IMR-90 (cell line): ENCODE measurements at regions not wholly inside any gene's neighbourhood (a gene's known extent, or its start where the extent isn't known, plus 50 kb on each side); places are given as distances from the start of the nearest gene placed in this dataset.

Experiments
- ATAC-seq: fragments of 200-7000 bp; cut with Tn5 transposase; 2 replicates; pipeline ENCODE4 v1.9.1; 2020; ENCODE audit warnings: low read depth, mild to moderate bottlenecking, moderate library complexity
- BruUV-seq: library from RNA; stranded (reverse); fragments of 400-500 nt; replicated peaks from 2 replicates; lab custom pipeline; 2021; lab: Mats Ljungman, UMichigan
- CTCF ChIA-PET: fragments of 300-600 bp; formaldehyde crosslinking; extraction: SDS; loops from one replicate; lab custom pipeline; 2021; ENCODE audit warnings: antibody characterized with exemption; lab: Yijun Ruan, JAX
- POLR2A ChIA-PET: fragments of 300-600 bp; sonication (Branson Sonifier 250); formaldehyde crosslinking; loops from one replicate; lab custom pipeline; 2022; ENCODE audit warnings: antibody characterized with exemption; ENCODE audit not compliant: unreplicated experiment; lab: Charles Lee
- DNase-seq: peaks from one replicate; pipeline ENCODE4 v3.0.0; 2013
- H2AFZ ChIP-seq: replicated peaks from 2 replicates; pipeline ENCODE3; 2013; ENCODE audit warnings: low read length, mild to moderate bottlenecking; ENCODE audit not compliant: poor library complexity
- H2AK5ac ChIP-seq: 2 replicates; pipeline ENCODE4 v1.6.1; 2013; ENCODE audit warnings: low read depth, low read length, inconsistent platforms
- H2AK9ac ChIP-seq: replicated peaks from 2 replicates; pipeline ENCODE3; 2013; ENCODE audit warnings: mild to moderate bottlenecking, low read depth, low read length, moderate library complexity; ENCODE audit not compliant: poor library complexity
- H2BK120ac ChIP-seq: 2 replicates; pipeline ENCODE4 v1.6.1; 2013; ENCODE audit warnings: low read depth, low read length, inconsistent platforms
- H2BK15ac ChIP-seq: 3 replicates; pipeline ENCODE4 v1.6.1; 2013; ENCODE audit warnings: low read depth, low read length, inconsistent platforms
- H2BK20ac ChIP-seq: 2 replicates; pipeline ENCODE4 v1.6.1; 2013; ENCODE audit warnings: low read depth, mild to moderate bottlenecking, inconsistent platforms, low read length, moderate library complexity
- H2BK5ac ChIP-seq: 2 replicates; pipeline ENCODE4 v1.6.1; 2013; ENCODE audit warnings: mild to moderate bottlenecking, low read depth, low read length, inconsistent platforms; ENCODE audit not compliant: poor library complexity, severe bottlenecking
- H3K14ac ChIP-seq: replicated peaks from 2 replicates; pipeline ENCODE4 v1.6.1; 2013; ENCODE audit warnings: low read depth, low read length, inconsistent platforms
- H3K18ac ChIP-seq: 2 replicates; pipeline ENCODE4 v1.6.1; 2013; ENCODE audit warnings: low read depth, low read length, control low read depth
- H3K23ac ChIP-seq: 2 replicates; pipeline ENCODE4 v1.6.1; 2013; ENCODE audit warnings: low read depth, low read length, inconsistent platforms
- H3K27ac ChIP-seq: 2 replicates; pipeline ENCODE4 v1.5.1; 2013; ENCODE audit warnings: mild to moderate bottlenecking, control low read depth, low read length; ENCODE audit not compliant: insufficient read depth
- H3K27me3 ChIP-seq: 2 replicates; pipeline ENCODE4 v1.6.1; 2013; ENCODE audit warnings: low read length; ENCODE audit not compliant: control insufficient read depth, insufficient read depth
- H3K36me3 ChIP-seq: 2 replicates; pipeline ENCODE4 v1.6.1; 2013; ENCODE audit warnings: low read length, mixed read lengths; ENCODE audit not compliant: control insufficient read depth, insufficient read depth
- H3K4ac ChIP-seq: 2 replicates; pipeline ENCODE4 v1.6.1; 2013; ENCODE audit warnings: low read depth, low read length, inconsistent platforms
- H3K4me1 ChIP-seq: 2 replicates; pipeline ENCODE4 v1.6.1; 2013; ENCODE audit warnings: low read length, mixed read lengths; ENCODE audit not compliant: control insufficient read depth, insufficient read depth
- H3K4me2 ChIP-seq: 2 replicates; pipeline ENCODE4 v1.6.1; 2013; ENCODE audit warnings: low read depth, mild to moderate bottlenecking, control low read depth, low read length, moderate library complexity
- H3K4me3 ChIP-seq: 2 replicates; pipeline ENCODE4 v1.5.1; 2013; ENCODE audit warnings: low read depth, mild to moderate bottlenecking, control low read depth, low read length, moderate library complexity; ENCODE audit not compliant: insufficient read depth
- H3K56ac ChIP-seq: 2 replicates; pipeline ENCODE4 v1.6.1; 2013; ENCODE audit warnings: low read length, inconsistent platforms; ENCODE audit not compliant: insufficient read depth; ENCODE audit errors: extremely low read depth
- H3K79me1 ChIP-seq, 2 experiments: 2 replicates each; pipeline ENCODE4 v1.6.1; 2013; ENCODE audit warnings: low read length in 2 of 2, inconsistent platforms in 1 of 2, low read depth in 1 of 2
- H3K9ac ChIP-seq: 2 replicates; pipeline ENCODE4 v1.6.1; 2013; ENCODE audit warnings: low read depth, low read length, control low read depth
- H3K9me1 ChIP-seq: 2 replicates; pipeline ENCODE4 v1.6.1; 2013; ENCODE audit warnings: low read length, inconsistent platforms; ENCODE audit not compliant: insufficient read depth
- H3K9me3 ChIP-seq: 2 replicates; pipeline ENCODE4 v1.6.1; 2013; ENCODE audit warnings: low read length; ENCODE audit not compliant: control insufficient read depth, insufficient read depth
- H4K20me1 ChIP-seq: 2 replicates; pipeline ENCODE4 v1.6.1; 2013; ENCODE audit warnings: low read length, inconsistent platforms; ENCODE audit not compliant: insufficient read depth
- H4K5ac ChIP-seq: 2 replicates; pipeline ENCODE4 v1.6.1; 2013; ENCODE audit warnings: mild to moderate bottlenecking, low read depth, low read length, control low read depth
- H4K8ac ChIP-seq, 2 experiments: 2 replicates each; pipeline ENCODE4 v1.6.1; 2013; ENCODE audit warnings: low read depth in 2 of 2, low read length in 2 of 2, control low read depth in 1 of 2, inconsistent platforms in 1 of 2
- H4K91ac ChIP-seq: 2 replicates; pipeline ENCODE4 v1.6.1; 2013; ENCODE audit warnings: low read depth, low read length, inconsistent platforms; ENCODE audit not compliant: insufficient read depth
- BHLHE40 ChIP-seq: fragments of 150-350 bp; IDR thresholded peaks from 2 replicates; pipeline ENCODE4 v1.6.1; 2016; ENCODE audit warnings: mild to moderate bottlenecking, low read depth, low read length
- CEBPB ChIP-seq: IDR thresholded peaks from 2 replicates; pipeline ENCODE4 v1.6.1; 2012; ENCODE audit warnings: low read depth, low read length, improper control_type of control experiment
- CHD1 ChIP-seq: IDR thresholded peaks from 2 replicates; pipeline ENCODE4 v1.6.1; 2012; ENCODE audit warnings: low read depth, low read length, improper control_type of control experiment
- CTCF ChIP-seq: conservative IDR thresholded peaks from 2 replicates; pipeline ENCODE4 v1.5.1; 2012; ENCODE audit warnings: mild to moderate bottlenecking, low read depth, low read length, improper control_type of control experiment
- FOS ChIP-seq: fragments of 150-350 bp; IDR thresholded peaks from 2 replicates; pipeline ENCODE4 v1.6.1; 2016; ENCODE audit warnings: low read depth, low read length
- MAFK ChIP-seq: IDR thresholded peaks from 2 replicates; pipeline ENCODE4 v1.6.1; 2012; ENCODE audit warnings: low read depth, low read length, improper control_type of control experiment
- MAZ ChIP-seq: IDR thresholded peaks from 2 replicates; pipeline ENCODE4 v1.6.1; 2012; ENCODE audit warnings: low read depth, mild to moderate bottlenecking, low read length, improper control_type of control experiment, moderate library complexity, borderline replicate concordance
- MXI1 ChIP-seq: IDR thresholded peaks from 2 replicates; pipeline ENCODE4 v1.6.1; 2012; ENCODE audit warnings: low read depth, mild to moderate bottlenecking, low read length, moderate library complexity, borderline replicate concordance
- NFE2L2 ChIP-seq: fragments of 150-350 bp; IDR thresholded peaks from 2 replicates; pipeline ENCODE4 v1.6.1; 2016; ENCODE audit warnings: low read depth, mild to moderate bottlenecking, low read length
- RAD21 ChIP-seq: IDR thresholded peaks from 2 replicates; pipeline ENCODE4 v1.6.1; 2012; ENCODE audit warnings: low read length, improper control_type of control experiment
- RFX5 ChIP-seq: IDR thresholded peaks from 2 replicates; pipeline ENCODE4 v1.8.0; 2012; ENCODE audit warnings: low read depth, mild to moderate bottlenecking, low read length, moderate library complexity
- SMC3 ChIP-seq: fragments of 150-350 bp; IDR thresholded peaks from 2 replicates; pipeline ENCODE4 v1.6.1; 2016; ENCODE audit warnings: low read depth, mild to moderate bottlenecking, antibody characterized with exemption, low read length, moderate library complexity
- USF2 ChIP-seq: fragments of 150-350 bp; IDR thresholded peaks from 2 replicates; pipeline ENCODE4 v1.6.1; 2017; ENCODE audit warnings: mild to moderate bottlenecking, antibody characterized with exemption, low read length, low read depth
- WGBS, 2 experiments: methylation state at CpG; one replicate each; pipeline versions ENCODE4 v1.1.5 to v1.1.7; 2013; ENCODE audit warnings: missing lambda C conversion rate in 2 of 2; ENCODE audit not compliant: insufficient read length in 1 of 2; ENCODE audit errors: extremely low coverage in 2 of 2; 5-methylcytosine and 5-hydroxymethylcytosine counted together
- dilution Hi-C: fragments of 300-500 bp; cut with HindIII; formaldehyde crosslinking; loops from one replicate; pipeline ENCODE4 v1.14.3; 2018; ENCODE audit warnings: low sequenced_read_pairs; ENCODE audit not compliant: unreplicated experiment
- in situ Hi-C: fragments of 300-500 bp; cut with MboI; formaldehyde crosslinking; loops from 3 replicates; pipeline ENCODE4 v1.14.3; 2019; ENCODE audit warnings: low sequenced_read_pairs, inconsistent platforms, mixed read lengths
- intact Hi-C: fragments of 100-400 bp; cut with micrococcal nuclease; formaldehyde crosslinking; loops from 2 replicates; pipeline ENCODE4 v1.10.0; 2022
- TF ChIP-seq, protein P1 (sequence below): fragments of 150-350 bp; IDR thresholded peaks from 2 replicates; pipeline ENCODE4 v1.6.1; 2016; ENCODE audit warnings: low read depth, mild to moderate bottlenecking, low read length, moderate library complexity, borderline replicate concordance

- ATAC-seq (no peak), DNase-seq (no peak)
- Histone ChIP-seq H4K20me1 (no peaks in the 10 kb centered on the region), H3K9ac (no peak overlapping the region), H3K23ac (no peak overlapping the region), H4K5ac (no peak overlapping the region), H3K27ac (no peak overlapping the region), H3K56ac (no peak overlapping the region), H3K9me3 (no peaks in the 10 kb centered on the region), H2BK5ac (no peak overlapping the region), H3K27me3 (peaks cover 16% of the 10 kb centered on the region), H3K18ac (no peak overlapping the region), H4K8ac (no peak overlapping the region), H3K79me1 (no peaks in the 10 kb centered on the region), H3K14ac (no peak overlapping the region), H2BK20ac (no peak overlapping the region), H3K4me3 (no peak overlapping the region), H2BK15ac (no peak overlapping the region), H3K4ac (no peak overlapping the region), H3K36me3 (no peaks in the 10 kb centered on the region), H2AK5ac (no peak overlapping the region), H2BK120ac (no peak overlapping the region), H2AK9ac (no peak overlapping the region), H3K4me1 (no peaks in the 10 kb centered on the region), H2AFZ (no peak overlapping the region), H3K4me2 (no peak overlapping the region), H4K91ac (no peak overlapping the region), H3K9me1 (no peaks in the 10 kb centered on the region)
- CTCF ChIA-PET: no interaction called here
- POLR2A ChIA-PET: no interaction called here
- intact Hi-C loops (no loop called here), in situ Hi-C loops (no loop called here), dilution Hi-C loops (no loop called here)
- TF ChIP-seq RAD21 (no peak), MAZ (no peak), CEBPB (no peak), NFE2L2 (no peak), FOS (no peak), RFX5 (no peak), USF2 (no peak), SMC3 (no peak), CTCF (no peak), MAFK (no peak), MXI1 (no peak), CHD1 (no peak), BHLHE40 (no peak)
- TF ChIP-seq, protein P1, sequence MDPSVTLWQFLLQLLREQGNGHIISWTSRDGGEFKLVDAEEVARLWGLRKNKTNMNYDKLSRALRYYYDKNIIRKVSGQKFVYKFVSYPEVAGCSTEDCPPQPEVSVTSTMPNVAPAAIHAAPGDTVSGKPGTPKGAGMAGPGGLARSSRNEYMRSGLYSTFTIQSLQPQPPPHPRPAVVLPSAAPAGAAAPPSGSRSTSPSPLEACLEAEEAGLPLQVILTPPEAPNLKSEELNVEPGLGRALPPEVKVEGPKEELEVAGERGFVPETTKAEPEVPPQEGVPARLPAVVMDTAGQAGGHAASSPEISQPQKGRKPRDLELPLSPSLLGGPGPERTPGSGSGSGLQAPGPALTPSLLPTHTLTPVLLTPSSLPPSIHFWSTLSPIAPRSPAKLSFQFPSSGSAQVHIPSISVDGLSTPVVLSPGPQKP: no peak
- 0% methylated on average over 1 of the region's 4 CpGs; no CpG with 5 or more reads in 1 of the 2 experiments for WGBS, 2 experiments
- no TSS peak for BruUV-seq
Observed at GRCh38 chr4:186016796-186017195, 52.2 kb upstream of the TLR3 start.
